Ecto neural progenitor cell (in vitro differentiated cells): ENCODE measurements at regions not wholly inside any gene's neighbourhood (a gene's known extent, or its start where the extent isn't known, plus 50 kb on each side); places are given as distances from the start of the nearest gene placed in this dataset.
A peak's percentile ranks its signal among the peaks of the same experiment; 100 is the strongest.

Experiments
- DNase-seq: peaks from one replicate; pipeline ENCODE4 v3.0.0-alpha.2; 2018; ENCODE audit warnings: low spot score

DNA sequence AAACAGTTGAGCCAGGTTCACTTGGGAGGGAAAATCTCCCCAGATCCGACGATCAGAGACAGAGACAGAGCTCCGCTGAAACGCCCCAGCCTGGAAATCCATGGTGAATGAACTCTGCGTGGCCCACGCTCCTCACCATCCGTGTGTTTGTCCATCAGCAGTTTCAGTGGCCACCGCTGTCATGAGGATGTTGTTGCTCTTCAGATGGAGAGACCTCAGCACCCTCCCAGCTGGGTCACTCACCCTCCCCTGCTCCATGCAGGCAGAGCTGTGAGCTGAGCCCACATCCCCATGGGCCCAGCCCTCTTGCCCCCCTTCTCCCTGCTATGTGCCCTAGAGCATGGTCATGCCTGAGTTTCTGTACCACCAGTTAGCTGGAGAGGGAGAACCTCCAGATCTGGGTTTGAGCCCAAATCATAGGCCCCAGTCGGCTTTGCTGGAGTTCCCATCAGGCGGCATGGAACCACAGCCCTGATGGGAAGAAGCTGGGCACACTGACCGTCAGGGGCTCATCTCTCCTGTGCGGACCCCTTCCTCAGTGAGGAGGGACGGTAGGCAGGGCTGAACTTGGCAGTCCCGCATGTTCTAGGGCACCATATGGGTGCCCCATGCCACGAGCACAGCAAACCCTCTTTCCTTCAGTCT, 154.4 kb upstream of the COL5A1 start:
- no peak for DNase-seq

DNA sequence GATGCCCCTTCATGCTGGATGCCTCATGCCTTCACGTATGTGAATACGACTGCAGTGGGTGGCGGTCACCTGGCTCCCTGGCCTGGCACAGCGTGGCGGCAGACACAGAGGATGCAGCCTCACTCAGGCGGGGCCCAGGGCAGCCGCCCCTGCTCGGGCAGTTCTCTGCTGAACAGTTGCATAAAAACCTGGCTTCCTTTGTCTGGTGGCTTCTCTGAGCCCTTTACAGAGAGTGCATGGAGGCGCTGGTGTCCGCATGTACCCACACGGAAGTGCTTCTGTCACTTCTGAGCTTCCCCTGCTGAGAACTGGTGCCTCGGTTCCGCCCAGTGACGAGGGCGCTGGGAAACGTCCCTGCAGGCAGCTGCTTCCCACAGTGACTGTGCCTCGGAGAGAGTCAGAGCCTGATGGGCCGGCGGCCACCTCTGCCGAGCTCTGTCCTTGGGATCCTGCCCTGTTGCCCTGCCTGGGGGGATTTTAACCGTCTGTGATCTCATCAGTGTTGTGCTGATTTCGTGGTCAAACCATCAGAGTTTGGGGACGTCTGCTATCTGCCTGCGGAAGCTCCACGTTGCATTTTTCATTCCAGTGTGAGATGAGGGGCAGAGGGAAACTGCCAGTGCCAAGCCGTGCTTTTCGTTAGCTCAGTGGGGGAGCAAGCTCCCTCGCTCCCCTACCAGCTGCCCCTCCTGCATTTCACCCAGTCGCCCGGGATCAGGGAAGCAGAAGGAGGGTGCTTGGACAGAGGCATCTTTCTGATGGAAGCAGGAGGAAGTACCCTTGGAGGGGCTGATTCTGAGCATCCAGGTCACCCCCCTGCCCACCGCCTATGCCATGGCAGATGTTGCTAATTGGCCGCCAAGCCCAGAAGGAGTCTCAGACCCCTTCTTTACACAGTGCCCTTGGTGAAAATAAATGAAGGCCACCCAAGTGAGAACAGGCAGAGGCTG, 153.0 kb upstream of the COL5A1 start:
- no peak for DNase-seq

DNA sequence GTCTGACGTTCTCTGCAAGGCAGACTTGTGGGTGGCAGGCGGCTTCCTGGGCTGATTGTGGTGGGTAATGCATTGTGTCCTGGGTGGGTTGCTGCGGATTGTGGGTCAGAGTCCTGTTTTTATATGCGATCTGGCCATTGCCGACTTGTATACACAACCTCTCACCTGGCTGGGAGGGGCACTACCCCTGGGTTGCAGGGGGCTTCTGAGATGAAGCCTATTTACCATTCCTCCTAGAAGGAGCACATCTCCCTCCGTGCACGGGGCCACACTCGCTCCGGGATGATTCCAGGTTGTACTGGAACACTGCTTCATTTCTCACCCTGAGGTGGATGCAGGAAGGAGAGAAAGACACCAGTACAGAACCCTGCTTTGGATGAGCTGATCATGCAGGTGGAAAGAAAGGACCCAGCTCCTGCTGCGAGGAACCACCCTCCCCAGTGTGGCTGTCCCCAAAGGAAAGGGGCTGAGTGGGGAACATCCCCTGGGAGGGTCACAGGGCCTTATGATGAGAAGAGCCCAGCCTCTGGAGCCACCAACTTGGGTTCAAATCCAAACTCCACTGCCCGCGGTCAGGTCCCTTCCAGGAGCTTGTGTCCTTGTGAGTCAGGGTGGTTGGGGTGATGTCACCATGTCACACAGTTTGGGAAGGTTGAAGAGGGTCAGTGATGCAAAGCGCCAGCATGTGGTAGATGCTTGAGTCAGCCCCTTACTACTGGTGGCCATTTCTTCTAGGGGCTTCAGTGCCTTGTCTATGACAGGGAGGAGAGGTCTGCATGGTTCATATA, 151.8 kb upstream of the COL5A1 start:
- DNase-seq, result no peak

DNA sequence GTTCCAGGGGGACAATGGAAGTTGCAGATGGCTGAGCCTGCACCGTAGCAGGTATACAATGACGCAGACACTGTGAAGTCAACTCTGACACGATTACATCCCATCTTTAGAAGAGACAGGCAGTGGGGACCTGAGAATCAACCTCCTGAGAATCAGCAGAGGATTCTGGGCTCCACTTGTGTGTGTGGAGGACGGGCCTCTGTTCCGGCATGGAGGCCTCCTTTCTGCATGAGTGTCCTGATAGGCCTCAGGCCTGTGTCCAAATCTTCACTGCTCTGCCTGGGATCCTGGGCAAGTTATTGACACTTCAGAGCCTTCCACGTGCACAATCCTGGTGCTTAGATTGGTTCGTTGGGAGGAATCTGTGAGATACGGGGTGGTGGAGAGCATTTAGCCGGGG, 151.2 kb upstream of the COL5A1 start:
- no peak for DNase-seq

DNA sequence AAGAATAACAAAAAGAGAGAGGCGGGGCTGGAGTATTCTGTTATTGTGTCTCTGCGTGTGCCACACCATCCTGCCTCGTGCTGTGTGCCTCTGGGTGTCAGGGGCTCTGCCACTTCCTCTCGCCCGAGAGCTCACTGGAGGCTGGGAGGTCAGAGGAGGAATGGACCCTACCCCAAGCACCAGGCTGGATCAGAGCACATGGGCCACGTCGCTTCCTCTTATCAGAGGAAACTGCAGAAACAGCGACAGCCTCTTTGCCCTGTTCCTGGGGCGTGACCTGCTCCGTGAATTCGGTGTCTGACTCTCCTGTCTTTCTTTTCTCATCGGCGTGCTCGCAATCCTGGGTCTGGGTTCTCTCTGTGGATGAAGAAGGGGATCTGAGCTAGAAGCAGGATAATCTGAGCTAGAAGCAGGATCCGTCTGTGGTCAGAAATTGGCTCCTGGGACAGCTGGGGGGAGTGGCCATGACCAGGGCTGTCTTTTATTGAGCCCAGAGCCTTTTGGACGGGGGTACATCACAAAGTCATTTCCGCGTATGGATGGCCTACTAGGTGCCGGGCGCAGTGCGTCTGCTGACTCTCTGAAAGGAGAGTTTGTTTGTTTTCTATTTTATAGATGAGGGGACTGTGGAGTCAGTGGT, 150.3 kb upstream of the COL5A1 start:
- no peak for DNase-seq

DNA sequence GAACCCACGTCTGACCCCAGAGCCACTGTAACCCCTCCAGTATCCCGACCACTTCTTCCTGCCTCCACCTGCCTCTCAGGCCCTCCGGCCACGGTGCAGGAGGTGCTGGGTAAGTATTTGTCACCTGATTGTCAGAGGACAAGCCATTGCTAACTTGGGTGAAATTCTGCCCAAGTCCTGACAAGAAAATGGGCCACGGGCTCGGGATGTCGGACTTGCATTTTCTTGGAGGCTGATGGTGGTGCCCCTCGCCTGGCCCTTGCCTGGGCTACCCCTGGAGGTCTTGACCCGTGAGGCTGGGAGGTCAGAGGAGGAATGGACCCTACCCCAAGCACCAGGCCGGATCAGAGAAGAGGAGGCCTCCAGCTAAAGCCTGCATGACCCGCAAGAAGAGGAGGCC, 149.7 kb upstream of the COL5A1 start:
- DNase-seq, result no peak

DNA sequence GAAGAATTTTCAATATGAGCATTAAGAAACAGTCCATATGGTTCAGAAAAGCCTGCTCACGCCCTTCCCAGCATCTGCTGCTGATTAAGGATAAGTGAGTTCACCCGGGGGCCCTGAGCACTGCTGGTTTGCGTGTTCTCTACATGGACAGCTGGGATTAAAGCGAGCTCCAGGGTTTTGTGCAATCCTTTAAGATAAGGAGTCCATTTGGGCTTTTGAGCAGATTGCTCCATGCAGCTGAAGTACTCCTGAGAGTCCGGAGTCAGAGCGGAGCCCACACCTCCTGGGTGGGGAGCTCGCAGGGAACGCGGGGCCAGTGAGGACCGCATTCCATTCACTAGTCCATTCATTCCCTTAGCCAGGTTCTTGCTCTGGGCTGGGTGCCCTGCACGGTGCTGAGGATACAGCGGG, 149.3 kb upstream of the COL5A1 start:
- DNase-seq, result no peak

DNA sequence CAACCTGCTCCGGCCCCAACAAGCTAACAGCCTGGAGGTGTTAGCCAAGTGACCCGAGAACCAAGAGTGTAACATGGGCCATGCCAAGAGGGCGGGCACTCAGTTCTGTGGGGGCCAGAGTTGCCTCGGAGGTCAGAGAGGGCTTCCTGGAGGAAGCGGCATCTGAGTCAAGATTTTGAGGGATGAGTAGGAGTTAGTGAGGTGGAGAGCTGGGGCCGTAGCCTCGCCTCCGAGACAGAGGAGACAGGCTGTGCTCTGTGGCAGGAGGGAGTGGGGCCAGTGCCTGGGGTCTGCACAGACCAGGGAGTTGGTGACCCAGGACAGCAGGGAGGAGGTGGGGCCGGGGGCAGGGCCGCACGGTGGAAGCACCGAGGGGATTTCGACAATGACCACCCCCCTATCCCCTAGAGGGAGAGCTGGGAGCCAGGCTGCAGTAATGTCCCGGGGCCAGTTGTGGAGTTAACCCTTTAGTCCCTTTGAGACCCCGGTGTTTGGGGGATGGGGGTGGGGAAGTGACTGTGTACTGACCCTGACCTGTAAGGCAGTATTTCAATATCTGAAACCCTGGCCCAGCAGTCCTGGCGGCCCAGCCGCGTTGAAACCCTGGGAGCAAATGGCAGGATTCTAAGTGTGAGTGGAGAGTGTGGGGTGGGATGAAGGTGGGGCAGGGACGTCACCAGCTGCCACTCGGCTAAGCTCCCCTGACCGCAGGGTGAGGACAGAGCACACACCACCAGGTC, 148.7 kb upstream of the COL5A1 start:
- DNase-seq, result no peak

DNA sequence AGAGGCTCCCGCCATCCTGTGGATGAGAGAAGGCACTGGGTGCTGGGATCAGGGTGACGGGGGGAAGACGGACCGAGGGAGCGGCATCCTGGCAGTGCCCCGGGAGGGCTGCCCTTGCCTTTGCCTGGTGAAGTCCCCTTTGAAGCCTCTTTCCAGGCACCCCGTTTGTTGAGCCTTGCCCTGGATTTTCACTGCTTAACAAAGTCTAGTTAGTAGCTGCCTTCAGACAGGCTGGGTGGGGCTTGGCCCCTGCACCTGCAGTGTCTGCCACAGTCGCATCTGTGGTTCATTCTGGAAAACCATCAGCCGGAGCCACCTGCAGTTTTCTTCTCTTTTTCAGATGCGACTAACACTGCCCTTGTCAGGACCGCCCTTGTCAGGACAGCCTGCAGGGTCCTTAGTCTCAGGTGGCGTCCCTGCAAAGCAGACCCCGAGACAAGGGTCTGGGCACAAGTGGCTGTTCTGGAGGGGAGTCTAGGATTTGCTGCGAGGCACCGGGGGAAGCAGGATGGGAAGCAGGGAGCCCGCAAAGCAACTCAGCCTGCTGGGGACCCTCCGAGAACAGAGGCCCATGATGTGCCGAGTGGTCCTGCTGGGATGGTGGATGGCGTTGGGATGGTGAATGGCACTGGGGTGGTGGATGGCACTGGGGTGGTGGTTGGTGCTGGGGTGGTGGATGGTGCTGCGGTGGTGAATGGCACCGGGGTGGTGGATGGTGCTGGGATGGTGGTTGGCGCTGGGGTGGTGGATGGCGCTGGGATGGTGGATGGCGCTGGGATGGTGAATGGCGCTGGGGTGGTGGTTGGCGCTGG, 147.9 kb upstream of the COL5A1 start:
- DNase-seq, result no peak

DNA sequence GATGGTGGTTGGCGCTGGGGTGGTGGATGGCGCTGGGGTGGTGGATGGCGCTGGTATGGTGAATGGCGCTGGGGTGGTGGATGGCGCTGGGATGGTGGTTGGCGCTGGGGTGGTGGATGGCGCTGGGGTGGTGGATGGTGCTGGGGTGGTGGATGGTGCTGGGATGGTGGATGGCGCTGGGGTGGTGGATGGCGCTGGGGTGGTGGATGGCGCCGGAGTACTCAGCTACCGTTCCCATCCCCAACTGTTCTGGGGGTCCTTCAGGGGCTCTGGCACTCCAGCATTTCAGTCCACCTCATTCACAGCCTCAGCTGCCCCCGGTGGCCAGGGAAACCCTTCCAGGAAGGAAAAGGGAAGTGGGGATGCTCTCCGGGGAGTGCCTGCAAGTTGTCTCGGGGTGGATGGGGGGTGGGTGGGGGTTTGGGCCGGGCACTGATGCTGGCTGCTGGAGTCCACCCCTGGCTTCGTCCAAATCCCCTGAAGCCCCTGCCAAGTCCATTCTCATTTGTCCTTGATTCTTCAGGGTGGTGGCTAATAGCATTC, 147.3 kb upstream of the COL5A1 start:
- no peak for DNase-seq

DNA sequence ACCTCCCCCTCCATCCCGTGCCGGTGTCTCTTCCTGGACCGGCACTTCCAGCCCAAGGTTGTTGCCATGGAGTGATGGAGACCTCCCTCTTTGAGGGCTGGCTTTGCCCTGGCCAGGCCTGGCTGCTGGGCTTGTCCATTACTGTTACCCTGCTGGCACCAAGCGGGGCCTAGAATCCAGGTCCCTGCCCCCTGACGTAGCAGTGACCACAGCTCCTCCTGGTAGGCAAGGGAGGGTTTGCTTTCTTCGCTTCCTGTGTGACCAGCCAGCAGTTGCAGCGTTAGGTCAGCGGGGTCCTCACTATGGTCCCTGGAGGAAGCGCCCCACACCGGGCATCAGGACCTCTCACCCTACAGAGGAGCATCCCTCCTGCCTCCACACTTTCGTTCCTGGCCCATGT, 146.7 kb upstream of the COL5A1 start:
- DNase-seq, result no peak

DNA sequence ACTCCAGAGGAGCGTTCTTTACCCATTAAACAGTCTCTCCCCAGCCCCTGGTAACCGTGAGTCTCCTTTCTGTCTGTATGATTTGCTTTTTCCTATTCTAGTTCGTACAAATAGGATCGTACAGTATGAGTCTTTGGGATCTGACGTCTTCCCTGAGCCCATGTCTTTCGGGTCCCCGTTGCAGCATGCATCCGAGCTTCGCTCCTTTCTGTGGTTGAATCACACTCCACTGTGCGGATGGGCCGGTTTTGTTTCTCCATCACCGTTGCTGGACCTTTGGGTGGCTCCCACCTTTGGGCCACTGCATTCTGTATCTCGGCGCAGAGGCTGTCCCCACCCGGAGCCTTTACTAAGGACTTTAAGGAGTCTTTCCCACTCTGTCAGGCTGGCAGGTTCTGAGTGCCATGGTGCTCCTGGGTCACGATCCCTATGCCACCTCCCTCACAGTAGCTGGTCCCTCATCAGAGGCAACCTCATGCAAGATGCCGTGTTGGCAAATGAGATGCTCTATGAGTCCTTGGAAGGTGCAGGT, 145.7 kb upstream of the COL5A1 start:
- no peak for DNase-seq

DNA sequence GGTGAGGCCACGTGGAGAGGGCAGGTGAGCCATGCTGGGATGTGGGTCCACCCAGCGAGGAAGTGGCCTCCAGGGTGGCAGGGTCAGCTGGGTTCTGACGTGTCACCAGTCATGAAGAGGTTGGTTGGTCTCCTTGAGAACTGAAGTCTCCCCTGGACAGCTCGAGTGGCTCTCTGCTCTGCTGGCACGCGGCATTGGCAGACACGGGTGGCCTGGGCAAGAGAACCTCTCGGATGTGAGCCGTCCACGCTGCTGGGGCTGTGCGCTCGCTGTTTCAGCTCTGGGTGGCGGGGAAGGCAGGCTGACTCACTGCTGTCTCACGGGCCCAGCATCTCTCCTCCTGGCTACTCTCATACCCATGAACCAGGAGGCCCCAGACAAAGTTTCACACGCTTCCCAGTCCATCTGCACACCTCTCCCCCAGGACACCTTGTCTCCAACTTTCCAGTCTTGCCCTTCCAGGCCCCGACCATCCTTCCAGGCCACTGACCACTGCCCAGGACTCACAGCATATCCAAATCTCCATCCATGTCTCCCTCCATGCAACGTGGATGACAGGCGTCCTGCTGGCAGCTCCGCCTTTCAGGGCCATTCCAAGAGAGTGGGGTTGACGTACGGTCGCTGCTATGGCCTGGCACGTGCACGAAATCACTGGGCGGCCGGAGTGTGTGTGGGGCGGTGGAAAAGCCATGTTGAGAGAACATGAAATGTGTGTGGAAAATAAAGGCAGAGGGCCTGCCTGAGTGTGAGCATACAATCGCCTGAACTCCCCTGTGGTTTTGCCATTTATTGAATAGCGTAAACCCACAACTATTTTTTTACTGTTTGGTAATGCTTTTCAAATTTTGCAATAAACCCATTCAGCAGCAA, 145.0 kb upstream of the COL5A1 start:
- no peak for DNase-seq

DNA sequence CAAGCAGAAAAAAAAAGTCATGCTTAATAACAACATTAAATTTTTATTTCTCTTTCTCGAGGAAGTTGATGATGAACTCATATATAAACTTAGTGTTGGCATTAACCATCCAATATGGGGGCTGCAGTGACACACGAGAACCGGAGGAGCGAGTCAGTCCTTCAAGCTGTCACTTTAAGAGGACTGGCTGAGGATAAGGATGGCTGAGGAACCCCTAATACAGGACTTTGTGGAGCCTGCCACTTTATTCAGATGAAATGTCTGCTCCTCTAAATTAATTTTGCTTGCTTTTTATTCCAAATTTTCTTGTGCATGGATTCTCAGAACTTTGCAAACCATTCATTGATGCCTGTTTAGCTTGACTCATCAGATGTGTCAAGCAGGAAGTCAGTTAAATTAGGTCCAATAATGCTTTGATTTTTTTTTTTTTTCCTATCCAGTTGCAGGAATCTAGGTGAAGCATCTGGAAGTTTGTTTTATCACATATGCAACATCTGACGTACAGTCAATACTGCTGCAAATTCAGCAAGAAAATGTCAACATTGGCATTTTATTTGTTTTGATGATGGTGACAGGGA, 144.2 kb upstream of the COL5A1 start:
- no peak for DNase-seq

DNA sequence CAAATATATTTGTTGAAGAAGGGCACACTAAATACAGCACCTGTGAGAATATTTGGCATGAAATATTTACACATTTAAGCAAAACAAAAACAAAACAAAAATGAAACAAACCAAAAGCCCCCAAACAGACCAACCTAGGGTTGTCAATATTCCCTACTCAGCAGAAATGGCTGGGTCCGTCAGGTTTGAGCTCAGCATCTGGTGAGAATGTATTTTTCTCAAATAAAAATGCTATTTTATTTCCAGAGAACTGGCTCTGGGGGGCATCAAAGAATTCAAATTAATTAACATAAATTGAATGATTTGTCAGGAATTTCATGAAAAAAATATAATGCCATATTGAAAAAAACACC, 142.8 kb upstream of the COL5A1 start:
- no peak for DNase-seq

DNA sequence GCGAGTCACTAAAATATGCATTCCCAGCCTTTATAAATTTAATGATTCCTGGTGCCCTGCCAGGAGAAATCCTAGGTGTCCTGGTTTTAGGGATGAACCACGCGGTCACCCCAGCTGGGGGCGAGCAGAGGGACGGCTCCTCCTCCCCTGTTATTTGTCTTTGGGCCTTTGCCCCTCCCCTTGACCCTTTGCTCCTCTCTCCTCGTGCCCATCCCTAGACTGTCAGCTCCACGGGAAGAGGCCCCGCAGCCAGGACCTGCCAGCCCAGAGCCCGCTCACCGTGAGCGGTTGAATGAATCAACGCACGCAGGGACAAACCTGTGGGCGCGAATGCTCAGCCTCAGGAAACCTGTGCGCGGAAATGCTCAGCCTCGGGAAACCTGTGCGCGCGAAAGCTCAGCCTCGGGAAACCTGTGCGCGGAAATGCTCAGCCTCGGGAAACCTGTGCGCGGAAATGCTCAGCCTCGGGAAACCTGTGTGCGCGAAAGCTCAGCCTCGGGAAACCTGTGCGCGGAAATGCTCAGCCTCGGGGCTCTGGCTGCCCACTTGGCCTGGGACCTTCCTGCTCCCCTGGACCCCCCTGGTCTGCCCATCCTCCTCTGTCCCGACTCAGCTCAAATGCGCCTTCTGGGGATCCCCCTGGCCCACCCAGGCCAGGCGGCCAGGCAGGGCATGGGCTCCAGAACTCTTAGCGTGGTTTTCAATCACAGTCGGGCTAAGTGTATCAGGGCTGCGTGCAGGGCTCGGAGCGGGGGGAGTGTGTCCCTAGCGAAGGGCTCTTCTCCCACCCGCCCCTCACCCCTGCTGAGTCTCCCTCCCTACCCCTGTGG, 140.5 kb upstream of the COL5A1 start:
- peak; percentile 42 for DNase-seq

DNA sequence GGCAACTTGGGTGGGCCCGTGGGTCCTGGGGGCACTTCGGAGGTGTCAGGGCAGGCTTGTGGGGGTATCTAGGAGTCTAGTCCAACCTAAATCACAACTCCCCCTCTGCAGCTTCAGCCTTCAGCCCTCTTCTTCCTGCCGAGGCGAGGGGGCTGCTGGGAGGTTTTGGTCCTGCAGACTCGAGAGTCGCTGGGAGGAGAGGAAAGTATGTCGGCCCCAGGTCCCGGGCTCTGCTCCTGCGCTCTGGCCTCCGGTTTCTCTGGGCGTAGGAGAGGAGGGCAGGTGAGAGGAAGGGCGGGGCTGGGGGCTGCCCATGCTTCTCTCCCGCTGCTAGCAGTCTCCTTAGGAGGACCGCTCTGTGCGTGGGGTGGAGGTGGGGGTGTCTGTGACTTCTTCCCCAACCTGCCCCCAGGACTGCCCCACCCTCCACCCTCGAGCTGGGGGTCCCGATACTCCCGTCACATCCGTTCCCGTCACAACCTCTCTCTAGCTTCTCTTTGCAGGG, 139.8 kb upstream of the COL5A1 start:
- peak; percentile 36 for DNase-seq
